ACC112 (cell line): ENCODE measurements at regions not wholly inside any gene's neighbourhood (a gene's known extent, or its start where the extent isn't known, plus 50 kb on each side); places are given as distances from the start of the nearest gene placed in this dataset.

Source experiments
- H2AFZ ChIP-seq: fragments of 200-600 bp; sonication (generic); one replicate; pipeline ENCODE4 v1.6.0; 2017; ENCODE audit warnings: antibody characterized with exemption, low read length; ENCODE audit not compliant: unreplicated experiment
- H3K27ac ChIP-seq: fragments of 200-600 bp; sonication (generic); 2 replicates; pipeline ENCODE4 v1.5.1; 2014; ENCODE audit warnings: low read depth, mild to moderate bottlenecking, antibody characterized with exemption, low read length, moderate library complexity
- H3K27me3 ChIP-seq: fragments of 200-600 bp; sonication (generic); 2 replicates; pipeline ENCODE4 v1.6.1; 2014; ENCODE audit warnings: mild to moderate bottlenecking, antibody characterized with exemption, low read length, moderate library complexity, mixed read lengths; ENCODE audit not compliant: insufficient read depth
- H3K36me3 ChIP-seq: fragments of 200-600 bp; sonication (generic); 2 replicates; pipeline ENCODE4 v1.6.1; 2016; ENCODE audit warnings: mild to moderate bottlenecking, antibody characterized with exemption, low read length, moderate library complexity, mixed read lengths; ENCODE audit not compliant: insufficient read depth
- H3K4me1 ChIP-seq: fragments of 200-600 bp; sonication (generic); one replicate; pipeline ENCODE4 v1.6.1; 2016; ENCODE audit warnings: low read length, mixed read lengths; ENCODE audit not compliant: insufficient read depth, unreplicated experiment, control insufficient read depth
- H3K4me3 ChIP-seq: fragments of 200-600 bp; sonication (generic); 2 replicates; pipeline ENCODE4 v1.5.1; 2014; ENCODE audit warnings: mild to moderate bottlenecking, low read depth, low read length
- H3K79me2 ChIP-seq: fragments of 200-600 bp; sonication (generic); one replicate; pipeline ENCODE4 v1.6.0; 2016; ENCODE audit warnings: low read length; ENCODE audit not compliant: control insufficient read depth, unreplicated experiment, insufficient read depth

- Histone ChIP-seq H3K27ac (no peak overlapping the region), H3K4me3 (no peak overlapping the region), H3K79me2 (no peaks in the 10 kb centered on the region), H3K4me1 (peaks cover 5% of the 10 kb centered on the region), H3K36me3 (no peaks in the 10 kb centered on the region), H2AFZ (no peak overlapping the region), H3K27me3 (peaks cover 8% of the 10 kb centered on the region; the same call in 1 of the 2 replicates)
Measured at GRCh38 chr11:19323502-19323901, 82.8 kb upstream of the E2F8 start.

- Histone ChIP-seq H3K4me3 (no peak overlapping the region), H3K79me2 (no peaks in the 10 kb centered on the region), H3K27me3 (peaks cover 8% of the 10 kb centered on the region; the same call in 1 of the 2 replicates), H2AFZ (no peak overlapping the region), H3K4me1 (no peaks in the 10 kb centered on the region), H3K36me3 (no peaks in the 10 kb centered on the region), H3K27ac (no peak overlapping the region)
Measured at GRCh38 chr11:19321351-19321750, 80.6 kb upstream of the E2F8 start.

GRCh38 chr11:19320827-19321226 lies 80.1 kb upstream of the E2F8 start:
- no peak overlapping the region for H2AFZ ChIP-seq
- H3K27ac ChIP-seq = no peak overlapping the region
- H3K79me2 ChIP-seq = no peaks in the 10 kb centered on the region
- H3K27me3 ChIP-seq = peaks cover 8% of the 10 kb centered on the region; the same call in 1 of the 2 replicates
- no peaks in the 10 kb centered on the region for H3K4me1 ChIP-seq
- H3K4me3 ChIP-seq = no peak overlapping the region
- H3K36me3 ChIP-seq = no peaks in the 10 kb centered on the region

- Histone ChIP-seq H3K4me3 (no peak overlapping the region), H3K79me2 (no peaks in the 10 kb centered on the region), H2AFZ (no peak overlapping the region), H3K27ac (no peak overlapping the region), H3K27me3 (peaks cover 8% of the 10 kb centered on the region; the same call in 1 of the 2 replicates), H3K36me3 (no peaks in the 10 kb centered on the region), H3K4me1 (peaks cover 2% of the 10 kb centered on the region)
Measured at GRCh38 chr11:19316434-19316833, 75.7 kb upstream of the E2F8 start.

GRCh38 chr11:19315511-19315910 lies 74.8 kb upstream of the E2F8 start:
- Histone ChIP-seq H3K4me1 (peaks cover 3% of the 10 kb centered on the region), H3K27me3 (peaks cover 8% of the 10 kb centered on the region; the same call in 1 of the 2 replicates), H2AFZ (no peak overlapping the region), H3K36me3 (no peaks in the 10 kb centered on the region), H3K4me3 (no peak overlapping the region), H3K27ac (no peak overlapping the region), H3K79me2 (no peaks in the 10 kb centered on the region)

GRCh38 chr11:19313140-19313539 lies 72.4 kb upstream of the E2F8 start:
- Histone ChIP-seq H3K4me3 (no peak overlapping the region), H3K27me3 (no peaks in the 10 kb centered on the region), H3K27ac (no peak overlapping the region), H3K79me2 (no peaks in the 10 kb centered on the region), H3K4me1 (peaks cover 3% of the 10 kb centered on the region), H3K36me3 (no peaks in the 10 kb centered on the region), H2AFZ (no peak overlapping the region)

- Histone ChIP-seq H3K36me3 (no peaks in the 10 kb centered on the region), H2AFZ (peak overlapping the region; percentile 79), H3K4me1 (peaks cover 3% of the 10 kb centered on the region), H3K27ac (no peak overlapping the region), H3K27me3 (no peaks in the 10 kb centered on the region), H3K79me2 (no peaks in the 10 kb centered on the region), H3K4me3 (no peak overlapping the region)
Measured at GRCh38 chr11:19311308-19312030, 70.7 kb upstream of the E2F8 start.

GRCh38 chr11:19307498-19307897 lies 66.8 kb upstream of the E2F8 start:
- H3K4me1 ChIP-seq = peaks cover 3% of the 10 kb centered on the region
- H3K36me3 ChIP-seq = no peaks in the 10 kb centered on the region

GRCh38 chr11:19306179-19306944 lies 65.6 kb upstream of the E2F8 start:
- Histone ChIP-seq H3K27me3 (peaks cover 19% of the 10 kb centered on the region), H3K27ac (no peak overlapping the region), H3K79me2 (no peaks in the 10 kb centered on the region), H3K36me3 (no peaks in the 10 kb centered on the region), H2AFZ (no peak overlapping the region), H3K4me3 (no peak overlapping the region), H3K4me1 (no peaks in the 10 kb centered on the region)

More at GRCh38 chr11:19307498-19307897, 66.8 kb upstream of the E2F8 start:
- no peaks in the 10 kb centered on the region for H3K79me2 ChIP-seq
- H2AFZ ChIP-seq = no peak overlapping the region
- H3K27ac ChIP-seq = no peak overlapping the region
- no peak overlapping the region for H3K4me3 ChIP-seq
- H3K27me3 ChIP-seq = peaks cover 19% of the 10 kb centered on the region

GRCh38 chr11:19301361-19301760 lies 60.6 kb upstream of the E2F8 start:
- H3K4me1 ChIP-seq = no peaks in the 10 kb centered on the region
- H3K4me3 ChIP-seq = no peak overlapping the region
- no peaks in the 10 kb centered on the region for H3K79me2 ChIP-seq
- H3K36me3 ChIP-seq = no peaks in the 10 kb centered on the region
- no peak overlapping the region for H2AFZ ChIP-seq
- H3K27ac ChIP-seq = no peak overlapping the region
- H3K27me3 ChIP-seq = peaks cover 19% of the 10 kb centered on the region

GRCh38 chr11:19294444-19294843 lies 53.7 kb upstream of the E2F8 start:
- Histone ChIP-seq H3K79me2 (no peaks in the 10 kb centered on the region), H3K27ac (no peak overlapping the region), H3K36me3 (no peaks in the 10 kb centered on the region), H3K27me3 (peaks cover 5% of the 10 kb centered on the region), H2AFZ (no peak overlapping the region), H3K4me1 (no peaks in the 10 kb centered on the region), H3K4me3 (no peak overlapping the region)
